NCI-H446 (cell line): ENCODE measurements at regions not wholly inside any gene's neighbourhood (a gene's known extent, or its start where the extent isn't known, plus 50 kb on each side); places are given as distances from the start of the nearest gene placed in this dataset.

Experiments used
- DNase-seq, 2 experiments: peaks; one replicate each; lab custom pipeline; 2025; lab: John Stamatoyannopoulos, UW

- no peak for DNase-seq
These were observed 95.1 kb upstream of the CNTNAP4 start for GRCh38 chr16:76182041-76182635.

GRCh38 chr16:76183647-76184046 is 93.6 kb upstream of the CNTNAP4 start:
- DNase-seq, result no peak

GRCh38 chr16:76190057-76190456 is 87.1 kb upstream of the CNTNAP4 start:
- no peak for DNase-seq

GRCh38 chr16:76190480-76190879 is 86.7 kb upstream of the CNTNAP4 start:
- DNase-seq, result no peak

- no peak for DNase-seq
These were observed 83.1 kb upstream of the CNTNAP4 start for GRCh38 chr16:76193906-76194615.

GRCh38 chr16:76194616-76195015 is 82.6 kb upstream of the CNTNAP4 start:
- no peak for DNase-seq

- DNase-seq, result no peak
These were observed 82.1 kb upstream of the CNTNAP4 start for GRCh38 chr16:76195056-76195455.

GRCh38 chr16:76195648-76196047 is 81.6 kb upstream of the CNTNAP4 start:
- DNase-seq, result no peak

- DNase-seq, result no peak
These were observed 79.3 kb upstream of the CNTNAP4 start for GRCh38 chr16:76197900-76198299.

GRCh38 chr16:76199681-76200220 is 77.5 kb upstream of the CNTNAP4 start:
- no peak for DNase-seq

- no peak for DNase-seq
These were observed 75.8 kb upstream of the CNTNAP4 start for GRCh38 chr16:76201385-76201784.

- DNase-seq, result no peak
These were observed 73.0 kb upstream of the CNTNAP4 start for GRCh38 chr16:76204249-76204648.

- no peak for DNase-seq
These were observed 69.9 kb upstream of the CNTNAP4 start for GRCh38 chr16:76207270-76207669.

- no peak for DNase-seq
These were observed 67.0 kb upstream of the CNTNAP4 start for GRCh38 chr16:76210157-76210556.

- DNase-seq, result no peak
These were observed 63.3 kb upstream of the CNTNAP4 start for GRCh38 chr16:76213860-76214259.

GRCh38 chr16:76214856-76215255 is 62.3 kb upstream of the CNTNAP4 start:
- no peak for DNase-seq

GRCh38 chr16:76222087-76222486 is 55.1 kb upstream of the CNTNAP4 start:
- no peak for DNase-seq

- DNase-seq, result no peak
These were observed 54.3 kb upstream of the CNTNAP4 start for GRCh38 chr16:76222853-76223252.

- no peak for DNase-seq
These were observed 51.2 kb upstream of the CNTNAP4 start for GRCh38 chr16:76226011-76226410.

- no peak for DNase-seq
These were observed 50.7 kb upstream of the CNTNAP4 start for GRCh38 chr16:76226481-76226880.
